ENCODE measurements at regions not wholly inside any gene's neighbourhood (a gene's known extent, or its start where the extent isn't known, plus 50 kb on each side); places are given as distances from the start of the nearest gene placed in this dataset.

DNA sequence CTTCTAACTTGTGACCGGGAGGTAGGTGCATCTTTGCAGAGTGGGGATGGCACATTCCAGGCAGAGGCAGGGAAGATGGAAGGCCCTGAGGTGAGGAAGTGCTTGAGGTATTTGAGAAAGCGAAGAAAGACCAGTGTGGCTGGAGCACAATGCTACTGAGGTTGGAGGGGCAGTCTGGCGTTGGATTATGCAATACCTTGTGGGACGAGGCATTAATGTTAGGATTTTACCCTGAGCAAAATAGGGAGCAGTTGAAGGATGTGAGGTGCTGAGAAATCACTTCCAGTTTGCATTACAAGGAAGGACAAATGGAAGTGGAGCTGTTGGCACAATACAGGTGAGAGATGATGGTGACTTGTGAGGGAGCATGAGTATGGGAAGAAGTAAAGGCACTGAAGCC lies 145.5 kb downstream of the KCNA5 start:
- no peak overlapping the region for H3K9ac ChIP-seq (ENCODE audit: low read depth in 1 of 2, low read length in 2 of 2)
- H3K36me3 ChIP-seq (ENCODE audit: control insufficient read depth in 1 of 2, insufficient read depth in 2 of 2, low read length in 2 of 2) = no peaks in the 10 kb centered on the region
- no peak overlapping the region for H3K27ac ChIP-seq (ENCODE audit: low read depth, low read length)
- no peaks in the 10 kb centered on the region for H3K4me1 ChIP-seq (ENCODE audit: control insufficient read depth in 1 of 2, insufficient read depth in 2 of 2, low read length in 2 of 2)
- H3K9me3 ChIP-seq (ENCODE audit: control insufficient read depth in 1 of 2, low read length in 2 of 2) = no peaks in the 10 kb centered on the region
- no peak overlapping the region for H3K4me3 ChIP-seq (ENCODE audit: low read depth in 1 of 2, low read length in 2 of 2)
- no peaks in the 10 kb centered on the region for H3K27me3 ChIP-seq (ENCODE audit: control insufficient read depth in 1 of 2, insufficient read depth in 2 of 2, low read length in 2 of 2)

DNA sequence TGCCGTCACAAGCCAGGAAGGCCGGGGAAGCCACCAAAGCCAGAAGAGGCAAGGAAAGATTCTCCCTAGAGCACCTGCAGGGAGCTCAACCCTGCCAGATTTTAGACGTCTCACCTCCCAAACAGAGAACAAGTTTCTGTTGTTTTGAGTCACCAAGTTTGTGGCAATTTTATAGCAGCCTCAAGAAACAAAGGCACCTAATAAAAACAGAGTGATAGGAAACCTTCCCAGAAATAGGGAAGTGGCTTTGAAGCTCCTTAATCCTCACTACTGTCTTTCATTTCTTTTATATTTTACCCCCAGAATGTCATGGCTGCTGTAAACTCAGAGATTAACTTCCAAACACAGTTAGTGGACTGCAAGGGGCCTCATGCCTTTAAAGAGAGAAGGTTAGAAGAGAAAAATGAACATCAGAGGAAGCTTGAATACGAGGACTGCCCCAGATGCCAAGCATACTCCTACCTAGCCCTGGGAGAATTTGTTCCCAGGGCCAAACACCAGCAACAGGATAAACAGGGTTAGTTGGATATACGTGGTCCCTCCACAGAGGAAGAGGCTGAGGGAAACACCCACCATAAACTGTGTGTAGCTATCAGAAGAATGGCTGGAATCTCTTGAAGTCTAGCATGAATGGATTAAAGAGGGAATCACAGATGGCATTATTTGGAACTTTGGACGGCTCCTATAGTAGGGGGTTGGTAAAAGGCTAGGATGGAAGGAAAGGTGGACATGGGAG lies 148.3 kb downstream of the KCNA5 start:
- no peak overlapping the region for H3K9ac ChIP-seq (ENCODE audit: low read depth in 1 of 2, low read length in 2 of 2)
- H3K27ac ChIP-seq (ENCODE audit: low read depth, low read length) = no peak overlapping the region
- no peaks in the 10 kb centered on the region for H3K4me1 ChIP-seq (ENCODE audit: control insufficient read depth in 1 of 2, insufficient read depth in 2 of 2, low read length in 2 of 2)
- H3K4me3 ChIP-seq (ENCODE audit: low read depth in 1 of 2, low read length in 2 of 2) = no peak overlapping the region
- no peaks in the 10 kb centered on the region for H3K27me3 ChIP-seq (ENCODE audit: control insufficient read depth in 1 of 2, insufficient read depth in 2 of 2, low read length in 2 of 2)
- H3K9me3 ChIP-seq (ENCODE audit: control insufficient read depth in 1 of 2, low read length in 2 of 2) = no peaks in the 10 kb centered on the region
- H3K36me3 ChIP-seq (ENCODE audit: control insufficient read depth in 1 of 2, insufficient read depth in 2 of 2, low read length in 2 of 2) = no peaks in the 10 kb centered on the region

DNA sequence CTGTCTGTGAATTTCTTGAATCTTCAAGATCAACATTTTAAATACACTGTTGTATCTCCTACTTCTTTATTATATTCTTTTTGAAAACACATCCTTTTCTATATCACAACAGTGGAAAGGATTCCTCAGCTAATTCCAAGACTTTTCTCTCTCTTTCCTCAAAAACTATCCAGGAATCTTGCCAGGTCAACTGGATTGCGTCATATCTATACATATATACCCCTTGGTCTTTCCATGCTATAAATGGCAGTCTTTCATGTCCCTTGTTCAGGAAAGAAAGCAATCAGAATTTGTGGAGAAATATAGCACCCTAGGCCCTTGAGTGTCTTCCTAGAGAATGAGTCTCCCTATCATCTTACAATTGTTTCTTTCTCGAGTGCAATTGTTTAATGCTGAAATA lies 149.0 kb downstream of the KCNA5 start:
- no peak overlapping the region for H3K9ac ChIP-seq (ENCODE audit: low read depth in 1 of 2, low read length in 2 of 2)
- H3K4me1 ChIP-seq (ENCODE audit: control insufficient read depth in 1 of 2, insufficient read depth in 2 of 2, low read length in 2 of 2) = no peaks in the 10 kb centered on the region
- H3K27ac ChIP-seq (ENCODE audit: low read depth, low read length) = no peak overlapping the region
- H3K4me3 ChIP-seq (ENCODE audit: low read depth in 1 of 2, low read length in 2 of 2) = no peak overlapping the region
- no peaks in the 10 kb centered on the region for H3K9me3 ChIP-seq (ENCODE audit: control insufficient read depth in 1 of 2, low read length in 2 of 2)
- H3K27me3 ChIP-seq (ENCODE audit: control insufficient read depth in 1 of 2, insufficient read depth in 2 of 2, low read length in 2 of 2) = peaks cover 0 to 3% of the 10 kb centered on the region in 2 donors
- H3K36me3 ChIP-seq (ENCODE audit: control insufficient read depth in 1 of 2, insufficient read depth in 2 of 2, low read length in 2 of 2) = no peaks in the 10 kb centered on the region

DNA sequence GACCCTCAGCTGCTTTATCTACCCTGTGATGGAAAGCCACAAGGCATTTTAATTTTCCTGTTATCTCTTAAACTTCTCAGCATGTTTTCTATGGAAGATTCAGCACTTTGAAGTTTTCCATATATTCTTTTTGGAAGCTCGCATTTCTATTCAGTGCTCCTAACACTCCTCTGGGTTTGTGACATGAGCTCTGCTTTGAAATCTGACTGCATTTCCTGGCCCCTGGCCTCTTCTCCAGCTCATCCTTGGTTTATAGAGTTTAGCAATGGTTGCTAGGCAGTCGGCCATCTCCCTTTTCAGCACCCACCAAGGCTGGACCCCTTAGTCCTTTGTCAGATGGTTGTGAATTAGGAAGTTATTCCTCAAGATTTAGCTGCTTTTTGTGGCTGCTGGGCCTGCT lies 150.6 kb downstream of the KCNA5 start:
- H3K4me1 ChIP-seq (ENCODE audit: control insufficient read depth in 1 of 2, insufficient read depth in 2 of 2, low read length in 2 of 2) = no peaks in the 10 kb centered on the region
- no peak overlapping the region for H3K9ac ChIP-seq (ENCODE audit: low read depth in 1 of 2, low read length in 2 of 2)
- H3K4me3 ChIP-seq (ENCODE audit: low read depth in 1 of 2, low read length in 2 of 2) = no peak overlapping the region
- no peaks in the 10 kb centered on the region for H3K36me3 ChIP-seq (ENCODE audit: control insufficient read depth in 1 of 2, insufficient read depth in 2 of 2, low read length in 2 of 2)
- H3K27ac ChIP-seq (ENCODE audit: low read depth, low read length) = no peak overlapping the region
- H3K27me3 ChIP-seq (ENCODE audit: control insufficient read depth in 1 of 2, insufficient read depth in 2 of 2, low read length in 2 of 2) = peaks cover 0 to 5% of the 10 kb centered on the region in 2 donors
- no peaks in the 10 kb centered on the region for H3K9me3 ChIP-seq (ENCODE audit: control insufficient read depth in 1 of 2, low read length in 2 of 2)

DNA sequence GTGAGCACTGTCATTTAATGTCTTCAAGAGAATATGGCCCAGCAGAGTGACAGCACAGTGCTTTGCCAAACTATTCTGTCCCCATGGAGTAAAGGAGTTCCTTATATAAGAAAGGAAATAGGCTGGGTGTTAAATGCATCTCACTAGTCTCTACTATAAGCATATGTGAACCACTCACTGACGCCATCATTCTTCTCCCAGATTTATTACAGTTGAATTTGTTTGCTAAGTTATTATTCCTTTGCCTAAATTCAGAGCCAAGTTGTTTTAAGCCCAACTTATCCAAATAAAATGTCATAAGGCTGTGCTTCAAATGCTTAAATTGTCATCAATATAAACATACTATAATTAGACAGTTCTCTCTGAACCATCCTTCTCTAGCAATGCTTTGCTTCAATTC lies 151.6 kb downstream of the KCNA5 start:
- H3K4me1 ChIP-seq (ENCODE audit: control insufficient read depth in 1 of 2, insufficient read depth in 2 of 2, low read length in 2 of 2) = no peaks in the 10 kb centered on the region
- no peaks in the 10 kb centered on the region for H3K9me3 ChIP-seq (ENCODE audit: control insufficient read depth in 1 of 2, low read length in 2 of 2)
- H3K9ac ChIP-seq (ENCODE audit: low read depth in 1 of 2, low read length in 2 of 2) = no peak overlapping the region
- H3K27me3 ChIP-seq (ENCODE audit: control insufficient read depth in 1 of 2, insufficient read depth in 2 of 2, low read length in 2 of 2) = peaks cover 0 to 9% of the 10 kb centered on the region in 2 donors
- H3K27ac ChIP-seq (ENCODE audit: low read depth, low read length) = no peak overlapping the region
- no peaks in the 10 kb centered on the region for H3K36me3 ChIP-seq (ENCODE audit: control insufficient read depth in 1 of 2, insufficient read depth in 2 of 2, low read length in 2 of 2)
- H3K4me3 ChIP-seq (ENCODE audit: low read depth in 1 of 2, low read length in 2 of 2) = no peak overlapping the region

DNA sequence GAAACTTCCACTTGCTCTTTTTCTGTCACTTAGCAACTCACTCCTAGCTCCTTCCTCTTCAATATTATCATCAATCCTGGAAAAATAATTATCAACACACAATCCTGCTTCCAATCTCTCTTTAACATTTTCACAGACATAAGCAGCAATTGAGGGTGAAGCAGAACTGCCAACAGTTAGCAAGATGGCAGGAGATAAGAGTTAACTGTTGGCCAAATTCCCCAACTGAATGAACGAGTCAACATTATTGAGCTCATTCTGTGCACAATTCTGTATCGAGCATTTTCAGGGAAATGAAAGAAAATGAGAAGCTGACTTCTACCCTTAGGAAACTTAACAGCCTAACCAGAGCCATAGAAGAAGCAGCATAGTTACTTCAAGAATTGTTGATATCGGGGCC lies 152.0 kb downstream of the KCNA5 start:
- H3K4me3 ChIP-seq (ENCODE audit: low read depth in 1 of 2, low read length in 2 of 2) = no peak overlapping the region
- no peak overlapping the region for H3K9ac ChIP-seq (ENCODE audit: low read depth in 1 of 2, low read length in 2 of 2)
- H3K27ac ChIP-seq (ENCODE audit: low read depth, low read length) = no peak overlapping the region
- H3K9me3 ChIP-seq (ENCODE audit: control insufficient read depth in 1 of 2, low read length in 2 of 2) = no peaks in the 10 kb centered on the region
- peaks cover 0 to 9% of the 10 kb centered on the region in 2 donors for H3K27me3 ChIP-seq (ENCODE audit: control insufficient read depth in 1 of 2, insufficient read depth in 2 of 2, low read length in 2 of 2)
- no peaks in the 10 kb centered on the region for H3K4me1 ChIP-seq (ENCODE audit: control insufficient read depth in 1 of 2, insufficient read depth in 2 of 2, low read length in 2 of 2)
- no peaks in the 10 kb centered on the region for H3K36me3 ChIP-seq (ENCODE audit: control insufficient read depth in 1 of 2, insufficient read depth in 2 of 2, low read length in 2 of 2)

DNA sequence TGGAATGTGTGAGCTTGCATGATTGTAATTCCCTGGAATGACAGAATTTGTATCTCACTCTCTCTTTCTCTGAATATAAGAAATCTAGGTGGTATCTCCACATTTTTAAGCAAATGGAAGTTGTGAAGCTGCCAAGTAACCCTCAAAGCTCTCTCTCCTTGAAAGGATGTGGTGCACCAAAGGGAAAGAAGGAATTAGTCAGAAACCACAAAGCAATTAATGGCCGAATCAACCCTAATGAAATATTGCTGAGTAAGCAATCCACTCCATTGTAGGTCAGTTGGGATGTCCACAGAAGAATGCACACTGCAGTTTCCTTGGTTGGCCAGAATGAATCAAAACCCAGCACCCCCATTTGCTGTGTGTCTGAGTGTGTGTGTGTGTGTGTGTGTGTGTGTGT lies 153.5 kb downstream of the KCNA5 start:
- Histone ChIP-seq H3K36me3 (ENCODE audit: control insufficient read depth in 1 of 2, insufficient read depth in 2 of 2, low read length in 2 of 2) (no peaks in the 10 kb centered on the region), H3K9ac (ENCODE audit: low read depth in 1 of 2, low read length in 2 of 2) (no peak overlapping the region), H3K4me1 (ENCODE audit: control insufficient read depth in 1 of 2, insufficient read depth in 2 of 2, low read length in 2 of 2) (no peaks in the 10 kb centered on the region), H3K27me3 (ENCODE audit: control insufficient read depth in 1 of 2, insufficient read depth in 2 of 2, low read length in 2 of 2) (peaks cover 0 to 9% of the 10 kb centered on the region in 2 donors), H3K4me3 (ENCODE audit: low read depth in 1 of 2, low read length in 2 of 2) (no peak overlapping the region), H3K27ac (ENCODE audit: low read depth, low read length) (no peak overlapping the region), H3K9me3 (ENCODE audit: control insufficient read depth in 1 of 2, low read length in 2 of 2) (no peaks in the 10 kb centered on the region)

DNA sequence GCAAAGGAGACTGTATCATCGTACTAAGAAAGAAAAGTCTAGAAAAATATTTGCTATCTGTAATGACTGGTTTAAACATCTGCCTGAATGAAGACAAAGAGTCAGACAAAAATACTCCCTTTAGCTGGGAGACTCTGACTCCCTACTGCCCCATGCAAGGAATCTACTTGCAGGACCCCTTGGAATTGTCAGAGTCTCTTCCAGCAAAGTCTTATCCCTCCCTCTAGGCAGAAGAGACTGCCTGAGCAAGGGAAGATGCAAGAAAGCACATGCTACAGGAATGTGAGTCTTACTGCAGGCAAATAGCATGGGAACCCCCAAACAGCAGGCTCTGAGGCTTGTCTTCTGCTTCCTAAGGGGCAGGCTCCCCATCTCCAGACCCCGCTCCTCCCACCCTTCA lies 154.0 kb downstream of the KCNA5 start:
- Histone ChIP-seq H3K4me1 (ENCODE audit: control insufficient read depth in 1 of 2, insufficient read depth in 2 of 2, low read length in 2 of 2) (no peaks in the 10 kb centered on the region), H3K9me3 (ENCODE audit: control insufficient read depth in 1 of 2, low read length in 2 of 2) (no peaks in the 10 kb centered on the region), H3K4me3 (ENCODE audit: low read depth in 1 of 2, low read length in 2 of 2) (no peak overlapping the region), H3K36me3 (ENCODE audit: control insufficient read depth in 1 of 2, insufficient read depth in 2 of 2, low read length in 2 of 2) (no peaks in the 10 kb centered on the region), H3K9ac (ENCODE audit: low read depth in 1 of 2, low read length in 2 of 2) (no peak overlapping the region), H3K27me3 (ENCODE audit: control insufficient read depth in 1 of 2, insufficient read depth in 2 of 2, low read length in 2 of 2) (peaks cover 0 to 9% of the 10 kb centered on the region in 2 donors), H3K27ac (ENCODE audit: low read depth, low read length) (no peak overlapping the region)

DNA sequence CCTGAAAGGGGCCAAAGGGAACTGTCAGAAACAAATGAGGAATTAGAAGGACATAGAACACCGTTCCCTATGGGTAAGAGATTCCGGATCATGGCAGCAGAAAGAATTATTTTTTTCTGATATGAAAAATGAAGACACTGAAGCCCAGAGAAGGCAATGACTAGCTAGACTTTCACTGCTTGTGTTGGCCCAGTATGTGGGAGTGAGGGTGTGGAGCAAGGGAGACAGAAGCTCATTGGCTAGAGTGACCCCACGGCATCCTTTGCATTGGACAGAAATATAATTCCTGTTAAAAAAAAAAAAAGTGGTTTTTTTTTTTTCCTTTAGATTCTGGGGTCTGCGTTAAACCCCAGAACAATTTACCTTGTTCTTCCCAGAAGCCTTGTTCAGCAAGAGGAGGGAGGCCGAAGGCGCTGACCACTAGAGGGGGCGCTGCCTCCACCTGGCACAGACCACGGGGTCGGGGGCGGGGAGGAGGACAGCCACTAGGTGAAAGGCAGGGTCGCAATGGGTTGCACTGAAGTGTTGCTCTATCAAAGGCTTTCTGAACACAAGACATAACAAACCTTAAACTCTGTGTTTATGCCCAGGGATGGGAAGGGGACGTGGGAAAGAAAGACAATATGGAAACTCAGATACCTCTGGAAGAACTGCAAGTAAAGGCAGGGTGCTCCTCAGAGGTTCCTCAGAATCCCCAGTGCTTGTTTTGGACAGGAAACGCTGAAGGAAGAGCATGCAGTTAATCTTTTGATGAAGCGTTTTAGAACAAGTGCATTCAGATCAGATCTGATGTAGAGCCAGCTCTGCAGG lies 156.8 kb downstream of the KCNA5 start:
- H3K27me3 ChIP-seq (ENCODE audit: control insufficient read depth in 1 of 2, insufficient read depth in 2 of 2, low read length in 2 of 2) = peaks cover 0 to 9% of the 10 kb centered on the region in 2 donors
- no peaks in the 10 kb centered on the region for H3K9me3 ChIP-seq (ENCODE audit: control insufficient read depth in 1 of 2, low read length in 2 of 2)
- no peak overlapping the region for H3K9ac ChIP-seq (ENCODE audit: low read depth in 1 of 2, low read length in 2 of 2)
- H3K4me3 ChIP-seq (ENCODE audit: low read depth in 1 of 2, low read length in 2 of 2) = no peak overlapping the region
- H3K36me3 ChIP-seq (ENCODE audit: control insufficient read depth in 1 of 2, insufficient read depth in 2 of 2, low read length in 2 of 2) = no peaks in the 10 kb centered on the region
- peaks cover 0 to 6% of the 10 kb centered on the region in 2 donors for H3K4me1 ChIP-seq (ENCODE audit: control insufficient read depth in 1 of 2, insufficient read depth in 2 of 2, low read length in 2 of 2)
- H3K27ac ChIP-seq (ENCODE audit: low read depth, low read length) = no peak overlapping the region

DNA sequence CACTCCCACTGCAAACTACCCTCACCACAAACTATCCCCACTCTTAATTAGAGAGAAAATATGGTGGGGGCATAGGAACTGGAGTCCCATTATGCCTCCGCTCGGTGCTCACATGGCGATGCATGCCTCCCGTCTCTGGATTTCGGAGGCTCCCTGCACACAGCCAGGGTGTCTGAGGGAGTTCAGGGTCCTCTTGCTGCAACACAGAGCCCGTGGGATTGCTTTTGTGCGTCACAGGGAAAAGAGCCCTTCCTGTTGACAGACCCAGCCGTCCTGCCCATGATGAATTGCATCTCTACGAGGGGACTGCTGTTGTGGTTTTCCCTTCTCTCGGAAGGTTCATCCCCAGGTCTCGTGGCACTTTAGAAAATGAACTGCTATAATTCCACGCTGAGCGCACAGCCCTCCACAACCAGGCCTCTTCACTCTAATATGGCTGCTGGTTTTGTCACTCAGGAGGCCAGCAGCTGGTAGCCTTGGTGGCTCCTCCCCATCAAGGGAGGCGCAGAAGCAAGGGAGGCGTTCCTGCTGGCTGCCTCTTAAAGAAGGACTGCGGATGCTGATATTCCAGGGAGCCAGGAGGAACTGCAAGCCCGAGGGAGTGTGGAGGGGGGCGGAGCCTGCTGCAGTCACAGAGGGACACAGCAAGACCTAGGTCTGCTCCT lies 158.0 kb downstream of the KCNA5 start:
- Histone ChIP-seq H3K27ac (ENCODE audit: low read depth, low read length) (no peak overlapping the region), H3K9me3 (ENCODE audit: control insufficient read depth in 1 of 2, low read length in 2 of 2) (no peaks in the 10 kb centered on the region), H3K4me1 (ENCODE audit: control insufficient read depth in 1 of 2, insufficient read depth in 2 of 2, low read length in 2 of 2) (peaks cover 0 to 6% of the 10 kb centered on the region in 2 donors), H3K4me3 (ENCODE audit: low read depth in 1 of 2, low read length in 2 of 2) (no peak overlapping the region), H3K9ac (ENCODE audit: low read depth in 1 of 2, low read length in 2 of 2) (no peak overlapping the region), H3K27me3 (ENCODE audit: control insufficient read depth in 1 of 2, insufficient read depth in 2 of 2, low read length in 2 of 2) (peaks cover 0 to 9% of the 10 kb centered on the region in 2 donors), H3K36me3 (ENCODE audit: control insufficient read depth in 1 of 2, insufficient read depth in 2 of 2, low read length in 2 of 2) (no peaks in the 10 kb centered on the region)

All from duodenal mucosa (tissue), 2 donors.